ENCODE measurements at regions not wholly inside any gene's neighbourhood (a gene's known extent, or its start where the extent isn't known, plus 50 kb on each side); places are given as distances from the start of the nearest gene placed in this dataset.

- TF ChIP-seq POLR2AphosphoS5 (IDR thresholded peaks at IDR 0.05; ENCODE audit: low read depth, low read length) = no peak
- TF ChIP-seq POLR2A (IDR thresholded peaks at IDR 0.05; ENCODE audit: low read depth, low read length) = no peak
- no peak for TF ChIP-seq TAF1 (IDR thresholded peaks at IDR 0.05; ENCODE audit: borderline replicate concordance, low read depth, low read length)
These were observed 53.0 kb upstream of the UBR2 start for GRCh38 chr6:42510795-42511194.
